GM12872 (cell line): ENCODE measurements at regions not wholly inside any gene's neighbourhood (a gene's known extent, or its start where the extent isn't known, plus 50 kb on each side); places are given as distances from the start of the nearest gene placed in this dataset.

Source experiments
- TF ChIP-seq, protein P1 (sequence below): IDR thresholded peaks from 3 replicates; pipeline ENCODE4 v1.5.1; 2011; ENCODE audit warnings: low read depth, mild to moderate bottlenecking, low read length, moderate library complexity; ENCODE audit not compliant: insufficient read depth

DNA sequence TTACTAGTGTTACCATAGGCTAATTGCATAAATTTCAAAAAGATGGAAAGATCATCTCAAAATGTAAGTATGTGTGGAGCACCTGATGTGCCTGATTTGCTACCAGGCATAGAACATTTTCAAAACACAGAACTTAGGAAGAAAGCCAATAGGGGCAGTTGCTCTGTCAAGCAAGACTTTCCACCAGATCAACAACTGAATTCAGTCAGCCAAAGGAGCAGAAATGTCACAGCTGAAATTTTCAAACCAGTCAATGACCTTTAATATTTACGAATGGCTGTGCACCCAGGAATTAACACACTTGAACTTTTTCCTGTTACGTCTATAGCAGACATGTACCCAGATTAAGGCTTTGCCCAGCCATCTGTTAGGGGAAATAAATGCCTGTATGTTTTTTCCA lies 452.8 kb upstream of the PTGER4 start:
- TF ChIP-seq, protein P1, sequence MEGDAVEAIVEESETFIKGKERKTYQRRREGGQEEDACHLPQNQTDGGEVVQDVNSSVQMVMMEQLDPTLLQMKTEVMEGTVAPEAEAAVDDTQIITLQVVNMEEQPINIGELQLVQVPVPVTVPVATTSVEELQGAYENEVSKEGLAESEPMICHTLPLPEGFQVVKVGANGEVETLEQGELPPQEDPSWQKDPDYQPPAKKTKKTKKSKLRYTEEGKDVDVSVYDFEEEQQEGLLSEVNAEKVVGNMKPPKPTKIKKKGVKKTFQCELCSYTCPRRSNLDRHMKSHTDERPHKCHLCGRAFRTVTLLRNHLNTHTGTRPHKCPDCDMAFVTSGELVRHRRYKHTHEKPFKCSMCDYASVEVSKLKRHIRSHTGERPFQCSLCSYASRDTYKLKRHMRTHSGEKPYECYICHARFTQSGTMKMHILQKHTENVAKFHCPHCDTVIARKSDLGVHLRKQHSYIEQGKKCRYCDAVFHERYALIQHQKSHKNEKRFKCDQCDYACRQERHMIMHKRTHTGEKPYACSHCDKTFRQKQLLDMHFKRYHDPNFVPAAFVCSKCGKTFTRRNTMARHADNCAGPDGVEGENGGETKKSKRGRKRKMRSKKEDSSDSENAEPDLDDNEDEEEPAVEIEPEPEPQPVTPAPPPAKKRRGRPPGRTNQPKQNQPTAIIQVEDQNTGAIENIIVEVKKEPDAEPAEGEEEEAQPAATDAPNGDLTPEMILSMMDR: no peak

DNA sequence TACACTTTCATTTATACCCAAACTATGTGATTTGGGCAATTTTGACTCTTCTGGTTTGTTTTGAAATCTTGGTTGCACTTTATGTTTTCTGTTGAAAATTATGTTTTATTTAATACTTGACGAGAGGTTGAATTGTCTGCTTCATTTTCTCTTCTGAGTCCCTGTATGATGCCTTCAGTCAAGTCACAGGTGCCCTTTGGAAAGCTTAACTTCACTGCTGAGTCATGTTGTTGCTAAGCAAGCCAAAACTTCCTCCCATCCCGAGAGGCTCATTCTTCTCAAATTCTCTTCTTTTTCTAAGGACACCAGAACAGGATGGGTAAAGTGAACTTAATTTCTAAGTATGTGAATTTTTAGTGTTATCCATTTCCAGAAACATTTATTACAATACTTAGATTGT lies 455.3 kb upstream of the PTGER4 start:
- TF ChIP-seq, protein P1: no peak

DNA sequence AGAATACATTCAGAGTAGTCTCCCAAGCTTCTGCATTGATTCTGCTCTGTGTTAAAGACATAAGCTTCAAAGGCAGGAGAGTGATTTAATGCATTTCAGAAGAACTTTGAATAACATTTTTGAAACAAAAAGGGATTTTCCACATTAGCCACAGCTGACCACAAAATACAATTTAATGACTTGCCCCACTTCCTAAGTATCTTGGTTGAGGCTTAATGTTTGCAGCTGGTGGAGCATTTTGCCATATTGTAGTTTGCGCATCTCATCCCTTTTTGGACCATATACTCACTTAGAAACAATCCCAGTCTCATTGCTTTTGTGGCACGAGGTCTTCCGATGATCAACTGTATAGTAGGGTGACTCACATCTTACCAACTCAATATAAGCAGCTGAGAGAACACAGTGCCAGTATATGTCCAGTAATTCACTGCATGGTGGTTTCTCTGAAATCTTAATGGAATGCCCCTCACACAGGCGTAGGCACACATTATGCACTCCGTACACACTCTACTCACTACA lies 455.8 kb upstream of the PTGER4 start:
- TF ChIP-seq, protein P1: no peak

GRCh38 chr5:40221796-40222195 lies 457.9 kb upstream of the PTGER4 start:
- TF ChIP-seq, protein P1: no peak

- TF ChIP-seq, protein P1: no peak
Observed at GRCh38 chr5:40221255-40221654, 458.5 kb upstream of the PTGER4 start.

GRCh38 chr5:40220260-40220659 lies 459.5 kb upstream of the PTGER4 start:
- TF ChIP-seq, protein P1: no peak

DNA sequence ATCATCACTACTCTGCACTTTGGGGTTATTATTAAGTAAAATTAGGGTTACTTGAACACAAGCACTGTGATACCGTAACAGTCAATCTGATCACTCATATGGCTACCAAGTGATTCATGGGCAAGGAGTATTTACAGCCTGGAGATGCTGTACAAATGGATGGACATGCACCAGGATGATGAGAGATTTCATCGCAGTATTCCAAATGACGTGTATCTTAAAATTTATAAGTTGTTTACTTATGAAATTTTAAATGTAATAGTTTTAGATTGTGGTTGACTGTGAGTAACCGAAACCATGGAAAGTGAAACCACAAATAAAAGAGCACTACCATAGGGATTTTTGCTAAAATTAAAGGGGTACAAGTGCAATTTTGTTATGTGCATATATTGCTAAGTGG lies 462.2 kb upstream of the PTGER4 start:
- TF ChIP-seq, protein P1: no peak
